ENCODE measurements at regions not wholly inside any gene's neighbourhood (a gene's known extent, or its start where the extent isn't known, plus 50 kb on each side); places are given as distances from the start of the nearest gene placed in this dataset.

DNA sequence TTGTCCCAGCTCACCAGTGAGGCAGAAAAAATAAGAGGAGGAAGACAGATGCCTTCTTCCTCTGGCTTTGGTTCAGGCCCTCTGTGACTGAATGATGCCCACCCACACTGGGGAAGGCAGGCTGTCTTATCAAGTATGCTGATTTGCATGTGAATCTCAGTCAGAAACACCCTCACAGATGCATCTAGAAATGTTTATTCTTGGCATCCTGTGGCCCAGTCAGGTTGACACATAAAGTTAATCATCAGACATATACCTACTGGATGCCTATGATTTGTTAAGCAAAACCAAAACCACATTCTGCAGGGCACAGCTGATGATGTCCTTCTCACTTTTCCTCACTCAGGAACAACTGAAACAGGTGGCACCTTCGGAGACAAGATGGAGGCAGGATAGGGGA is 243.4 kb upstream of the KCNN2 start:
- no peak for TF ChIP-seq POLR2A (IDR thresholded peaks at IDR 0.05)
- TF ChIP-seq, protein P1, sequence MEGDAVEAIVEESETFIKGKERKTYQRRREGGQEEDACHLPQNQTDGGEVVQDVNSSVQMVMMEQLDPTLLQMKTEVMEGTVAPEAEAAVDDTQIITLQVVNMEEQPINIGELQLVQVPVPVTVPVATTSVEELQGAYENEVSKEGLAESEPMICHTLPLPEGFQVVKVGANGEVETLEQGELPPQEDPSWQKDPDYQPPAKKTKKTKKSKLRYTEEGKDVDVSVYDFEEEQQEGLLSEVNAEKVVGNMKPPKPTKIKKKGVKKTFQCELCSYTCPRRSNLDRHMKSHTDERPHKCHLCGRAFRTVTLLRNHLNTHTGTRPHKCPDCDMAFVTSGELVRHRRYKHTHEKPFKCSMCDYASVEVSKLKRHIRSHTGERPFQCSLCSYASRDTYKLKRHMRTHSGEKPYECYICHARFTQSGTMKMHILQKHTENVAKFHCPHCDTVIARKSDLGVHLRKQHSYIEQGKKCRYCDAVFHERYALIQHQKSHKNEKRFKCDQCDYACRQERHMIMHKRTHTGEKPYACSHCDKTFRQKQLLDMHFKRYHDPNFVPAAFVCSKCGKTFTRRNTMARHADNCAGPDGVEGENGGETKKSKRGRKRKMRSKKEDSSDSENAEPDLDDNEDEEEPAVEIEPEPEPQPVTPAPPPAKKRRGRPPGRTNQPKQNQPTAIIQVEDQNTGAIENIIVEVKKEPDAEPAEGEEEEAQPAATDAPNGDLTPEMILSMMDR (IDR thresholded peaks at IDR 0.05): no peak
